WERI-Rb-1 (cell line): ENCODE measurements at regions not wholly inside any gene's neighbourhood (a gene's known extent, or its start where the extent isn't known, plus 50 kb on each side); places are given as distances from the start of the nearest gene placed in this dataset.

ENCODE experiments used
- DNase-seq: peaks from one replicate; pipeline ENCODE4 v3.0.0-alpha.2; 2020
- H3K27ac ChIP-seq: fragments of 250-450 bp; sonication (Bioruptor Pico); 2 replicates; pipeline ENCODE4 v1.5.1; 2020; ENCODE audit warnings: mild to moderate bottlenecking, moderate library complexity
- H3K27me3 ChIP-seq: fragments of 250-450 bp; sonication (Bioruptor Pico); 2 replicates; pipeline ENCODE4 v1.5.1; 2021; ENCODE audit warnings: mild to moderate bottlenecking, low read depth, moderate library complexity; ENCODE audit not compliant: insufficient read depth, severe bottlenecking
- H3K36me3 ChIP-seq: fragments of 250-450 bp; sonication (Bioruptor Pico); 2 replicates; pipeline ENCODE4 v1.5.1; 2020; ENCODE audit warnings: mild to moderate bottlenecking, moderate library complexity
- H3K4me3 ChIP-seq: 2 replicates; pipeline ENCODE4 v1.5.1; 2011; ENCODE audit warnings: low read depth, mild to moderate bottlenecking, control low read depth, low read length
- H3K9me3 ChIP-seq: fragments of 250-450 bp; sonication (Bioruptor Pico); 2 replicates; pipeline ENCODE4 v1.5.1; 2021; ENCODE audit warnings: mild to moderate bottlenecking, moderate library complexity; ENCODE audit not compliant: severe bottlenecking
- TF ChIP-seq, protein P1 (sequence below): IDR thresholded peaks from 2 replicates; pipeline ENCODE4 v1.5.1; 2011; ENCODE audit warnings: low read depth, mild to moderate bottlenecking, control low read depth, inconsistent platforms, low read length

DNA sequence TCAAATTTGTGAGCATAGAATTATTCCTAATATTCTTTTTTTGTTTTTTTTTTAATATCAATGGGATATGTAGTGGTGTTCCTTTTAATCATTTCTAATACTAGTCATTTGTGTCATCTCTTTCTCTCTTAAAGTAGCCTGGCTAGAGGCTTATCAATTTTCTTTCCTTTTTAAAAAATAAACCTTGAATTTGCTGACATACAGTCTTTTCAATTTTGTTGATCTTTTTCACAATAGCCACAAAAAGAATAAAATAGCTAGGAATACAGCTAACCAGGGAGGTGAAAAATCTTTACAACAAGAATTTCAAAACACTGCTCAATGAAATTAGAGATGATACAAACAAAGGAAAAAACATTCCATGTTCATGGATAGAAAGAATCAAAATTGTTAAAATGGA, 192.6 kb downstream of the ARL6IP6 start:
- H3K9me3 ChIP-seq: no peaks in the 10 kb centered on the region
- H3K36me3 ChIP-seq: no peaks in the 10 kb centered on the region
- TF ChIP-seq, protein P1, sequence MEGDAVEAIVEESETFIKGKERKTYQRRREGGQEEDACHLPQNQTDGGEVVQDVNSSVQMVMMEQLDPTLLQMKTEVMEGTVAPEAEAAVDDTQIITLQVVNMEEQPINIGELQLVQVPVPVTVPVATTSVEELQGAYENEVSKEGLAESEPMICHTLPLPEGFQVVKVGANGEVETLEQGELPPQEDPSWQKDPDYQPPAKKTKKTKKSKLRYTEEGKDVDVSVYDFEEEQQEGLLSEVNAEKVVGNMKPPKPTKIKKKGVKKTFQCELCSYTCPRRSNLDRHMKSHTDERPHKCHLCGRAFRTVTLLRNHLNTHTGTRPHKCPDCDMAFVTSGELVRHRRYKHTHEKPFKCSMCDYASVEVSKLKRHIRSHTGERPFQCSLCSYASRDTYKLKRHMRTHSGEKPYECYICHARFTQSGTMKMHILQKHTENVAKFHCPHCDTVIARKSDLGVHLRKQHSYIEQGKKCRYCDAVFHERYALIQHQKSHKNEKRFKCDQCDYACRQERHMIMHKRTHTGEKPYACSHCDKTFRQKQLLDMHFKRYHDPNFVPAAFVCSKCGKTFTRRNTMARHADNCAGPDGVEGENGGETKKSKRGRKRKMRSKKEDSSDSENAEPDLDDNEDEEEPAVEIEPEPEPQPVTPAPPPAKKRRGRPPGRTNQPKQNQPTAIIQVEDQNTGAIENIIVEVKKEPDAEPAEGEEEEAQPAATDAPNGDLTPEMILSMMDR: no peak
- no peaks in the 10 kb centered on the region for H3K27me3 ChIP-seq
- no peak overlapping the region for H3K4me3 ChIP-seq
- DNase-seq: no peak
- H3K27ac ChIP-seq: no peak overlapping the region

DNA sequence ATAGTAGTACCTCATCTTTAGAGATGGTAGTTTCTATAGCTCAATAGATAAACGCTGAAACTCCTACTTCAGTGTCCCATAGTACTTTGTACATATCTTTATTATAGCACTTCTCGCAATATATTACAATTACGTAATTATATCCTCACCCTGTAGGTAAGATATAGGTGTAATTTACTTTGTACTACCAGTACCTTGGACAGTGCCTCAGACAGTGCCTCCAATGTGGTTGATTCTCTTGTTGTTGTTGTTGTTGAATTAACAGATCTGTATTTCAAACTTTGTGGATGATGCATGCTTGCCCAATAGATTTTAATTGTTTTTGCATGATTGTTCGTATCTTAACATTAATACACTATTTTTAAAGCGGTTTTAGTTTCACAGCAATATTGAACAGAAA, 188.6 kb downstream of the ARL6IP6 start:
- no peak for DNase-seq
- Histone ChIP-seq H3K36me3 (no peaks in the 10 kb centered on the region), H3K27ac (no peak overlapping the region), H3K4me3 (no peak overlapping the region), H3K27me3 (no peaks in the 10 kb centered on the region), H3K9me3 (no peaks in the 10 kb centered on the region)
- TF ChIP-seq, protein P1: no peak

DNA sequence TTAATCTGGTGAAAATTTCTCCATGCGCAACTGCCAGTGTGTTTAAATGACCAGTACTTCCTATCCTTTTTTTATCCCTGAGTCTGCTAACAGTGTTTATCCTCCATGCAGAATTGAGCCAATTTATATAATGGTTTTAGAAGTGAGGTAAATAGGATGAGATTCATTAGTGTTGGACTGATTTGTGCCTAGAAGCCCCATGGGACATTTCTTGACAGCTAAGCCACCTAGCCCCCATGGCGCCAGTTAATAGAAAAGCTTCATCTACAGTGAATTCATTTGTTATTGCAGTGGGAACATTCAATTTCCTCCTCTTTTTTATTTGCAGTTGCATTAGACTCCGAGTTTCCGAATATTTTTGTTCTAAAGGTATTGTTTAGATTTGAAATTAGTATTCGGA, 175.6 kb downstream of the ARL6IP6 start:
- no peaks in the 10 kb centered on the region for H3K36me3 ChIP-seq
- no peak overlapping the region for H3K27ac ChIP-seq
- H3K4me3 ChIP-seq: no peak overlapping the region
- TF ChIP-seq, protein P1: no peak
- H3K9me3 ChIP-seq: no peaks in the 10 kb centered on the region
- no peak for DNase-seq
- H3K27me3 ChIP-seq: no peaks in the 10 kb centered on the region

DNA sequence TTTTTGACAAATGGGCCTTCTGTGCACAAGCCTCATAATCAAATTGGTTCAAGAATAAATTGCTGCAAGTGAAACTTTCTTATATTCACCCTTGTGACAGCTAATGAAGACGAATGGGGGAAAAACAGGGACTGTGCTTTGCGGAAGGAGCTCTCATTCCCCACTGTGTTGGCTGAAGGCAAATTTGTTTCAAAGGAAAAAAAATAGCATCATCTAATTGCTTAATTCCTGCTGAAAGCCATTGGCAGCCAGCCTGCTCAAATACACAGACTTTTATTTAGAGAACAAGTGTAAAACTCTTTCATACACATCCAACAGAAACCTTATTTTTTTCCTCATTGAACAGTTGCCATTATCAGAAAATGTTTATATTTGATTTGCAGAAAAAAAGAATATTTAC, 172.3 kb downstream of the ARL6IP6 start:
- Histone ChIP-seq H3K4me3 (no peak overlapping the region), H3K27me3 (no peaks in the 10 kb centered on the region), H3K9me3 (no peaks in the 10 kb centered on the region), H3K36me3 (no peaks in the 10 kb centered on the region), H3K27ac (no peak overlapping the region)
- TF ChIP-seq, protein P1: no peak
- DNase-seq: no peak

DNA sequence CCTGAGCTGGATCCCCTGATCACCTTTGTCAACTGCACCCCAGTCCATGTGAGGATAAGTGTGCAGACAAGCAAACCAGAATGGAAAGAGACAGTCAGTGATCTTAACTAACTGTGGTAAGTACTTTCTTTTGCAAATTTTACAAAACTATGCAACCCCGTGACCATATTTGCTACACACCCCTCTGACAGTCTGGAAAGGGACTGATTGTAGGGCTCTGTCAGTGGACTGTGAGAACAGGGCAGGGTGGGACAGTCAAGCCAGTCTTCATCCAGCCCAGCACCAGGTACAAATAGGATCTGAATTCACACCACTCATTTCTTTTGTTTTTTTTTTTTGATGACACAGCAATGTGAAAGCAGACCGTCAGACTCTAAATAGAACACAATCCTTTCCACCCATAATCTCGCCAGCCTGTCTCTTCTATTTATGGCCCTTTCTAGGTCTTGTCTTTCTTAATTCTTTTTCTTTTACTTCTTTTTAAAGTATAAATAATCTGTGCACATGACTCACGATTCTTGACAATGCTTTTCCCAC, 165.6 kb downstream of the ARL6IP6 start:
- H3K9me3 ChIP-seq: no peaks in the 10 kb centered on the region
- H3K36me3 ChIP-seq: no peaks in the 10 kb centered on the region
- no peak overlapping the region for H3K27ac ChIP-seq
- no peaks in the 10 kb centered on the region for H3K27me3 ChIP-seq
- DNase-seq: no peak
- TF ChIP-seq, protein P1: no peak
- H3K4me3 ChIP-seq: no peak overlapping the region

DNA sequence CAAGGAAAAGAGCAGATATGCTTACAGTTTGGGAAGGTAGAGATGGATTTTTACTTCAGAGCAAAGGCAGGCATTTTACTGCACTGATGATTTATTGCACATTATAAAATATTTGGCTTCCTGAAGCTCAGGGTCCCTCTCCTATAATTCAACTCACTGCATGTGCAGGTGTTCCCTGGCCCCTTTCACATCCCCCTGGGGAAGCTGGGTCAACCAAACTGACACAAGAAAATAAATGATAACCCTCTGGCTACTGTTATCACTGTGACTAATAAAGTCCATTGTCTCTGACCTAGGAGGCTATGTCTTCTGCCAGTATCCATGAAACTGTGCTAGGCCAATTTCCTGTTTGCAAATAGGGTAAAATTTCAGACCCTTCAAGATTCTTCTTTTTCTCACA, 163.1 kb downstream of the ARL6IP6 start:
- Histone ChIP-seq H3K27me3 (no peaks in the 10 kb centered on the region), H3K27ac (no peak overlapping the region), H3K4me3 (no peak overlapping the region), H3K36me3 (no peaks in the 10 kb centered on the region), H3K9me3 (no peaks in the 10 kb centered on the region)
- TF ChIP-seq, protein P1: no peak
- DNase-seq: no peak
